ENCODE measurements at regions not wholly inside any gene's neighbourhood (a gene's known extent, or its start where the extent isn't known, plus 50 kb on each side); places are given as distances from the start of the nearest gene placed in this dataset.

DNA sequence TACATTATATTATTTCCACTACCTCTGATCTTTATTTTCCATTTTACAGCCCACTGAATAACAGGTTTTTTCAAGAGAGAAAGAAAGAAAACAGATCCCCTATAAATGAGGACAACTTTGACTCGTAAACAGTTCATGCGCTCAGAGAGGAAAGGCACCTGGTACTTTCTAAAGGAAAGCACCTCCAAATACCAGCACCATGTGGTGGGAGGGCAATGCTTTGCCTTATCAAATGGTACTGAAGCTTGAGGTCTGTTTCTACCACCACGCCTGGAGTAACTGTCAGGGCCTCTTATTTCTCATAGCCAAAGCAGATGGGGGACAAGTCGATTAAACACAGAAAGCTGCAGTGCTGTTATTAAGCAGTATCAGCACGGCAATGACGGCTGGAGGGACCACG is 510.3 kb upstream of the ZFHX3 start:
- TF ChIP-seq, protein P1, sequence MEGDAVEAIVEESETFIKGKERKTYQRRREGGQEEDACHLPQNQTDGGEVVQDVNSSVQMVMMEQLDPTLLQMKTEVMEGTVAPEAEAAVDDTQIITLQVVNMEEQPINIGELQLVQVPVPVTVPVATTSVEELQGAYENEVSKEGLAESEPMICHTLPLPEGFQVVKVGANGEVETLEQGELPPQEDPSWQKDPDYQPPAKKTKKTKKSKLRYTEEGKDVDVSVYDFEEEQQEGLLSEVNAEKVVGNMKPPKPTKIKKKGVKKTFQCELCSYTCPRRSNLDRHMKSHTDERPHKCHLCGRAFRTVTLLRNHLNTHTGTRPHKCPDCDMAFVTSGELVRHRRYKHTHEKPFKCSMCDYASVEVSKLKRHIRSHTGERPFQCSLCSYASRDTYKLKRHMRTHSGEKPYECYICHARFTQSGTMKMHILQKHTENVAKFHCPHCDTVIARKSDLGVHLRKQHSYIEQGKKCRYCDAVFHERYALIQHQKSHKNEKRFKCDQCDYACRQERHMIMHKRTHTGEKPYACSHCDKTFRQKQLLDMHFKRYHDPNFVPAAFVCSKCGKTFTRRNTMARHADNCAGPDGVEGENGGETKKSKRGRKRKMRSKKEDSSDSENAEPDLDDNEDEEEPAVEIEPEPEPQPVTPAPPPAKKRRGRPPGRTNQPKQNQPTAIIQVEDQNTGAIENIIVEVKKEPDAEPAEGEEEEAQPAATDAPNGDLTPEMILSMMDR (IDR thresholded peaks at IDR 0.05): no peak
- TF ChIP-seq POLR2A (IDR thresholded peaks at IDR 0.05) (no peak), POLR2AphosphoS5 (IDR thresholded peaks at IDR 0.05) (no peak), EP300 (IDR thresholded peaks at IDR 0.05; ENCODE audit: low read depth) (no peak)
